Suppressor macrophage treated with lipopolysaccharide for 1 hour (primary cell): ENCODE measurements at regions not wholly inside any gene's neighbourhood (a gene's known extent, or its start where the extent isn't known, plus 50 kb on each side); places are given as distances from the start of the nearest gene placed in this dataset.
"Not testable (repeated sequence)": the region's sequence is repeated elsewhere in the genome, so short reads cannot be mapped to it uniquely, and the experiment has no call there.

Source experiments
- DNase-seq, 3 donors: peaks; one replicate each; pipeline ENCODE4 v3.0.0-alpha.2; 2020 to 2022

DNA sequence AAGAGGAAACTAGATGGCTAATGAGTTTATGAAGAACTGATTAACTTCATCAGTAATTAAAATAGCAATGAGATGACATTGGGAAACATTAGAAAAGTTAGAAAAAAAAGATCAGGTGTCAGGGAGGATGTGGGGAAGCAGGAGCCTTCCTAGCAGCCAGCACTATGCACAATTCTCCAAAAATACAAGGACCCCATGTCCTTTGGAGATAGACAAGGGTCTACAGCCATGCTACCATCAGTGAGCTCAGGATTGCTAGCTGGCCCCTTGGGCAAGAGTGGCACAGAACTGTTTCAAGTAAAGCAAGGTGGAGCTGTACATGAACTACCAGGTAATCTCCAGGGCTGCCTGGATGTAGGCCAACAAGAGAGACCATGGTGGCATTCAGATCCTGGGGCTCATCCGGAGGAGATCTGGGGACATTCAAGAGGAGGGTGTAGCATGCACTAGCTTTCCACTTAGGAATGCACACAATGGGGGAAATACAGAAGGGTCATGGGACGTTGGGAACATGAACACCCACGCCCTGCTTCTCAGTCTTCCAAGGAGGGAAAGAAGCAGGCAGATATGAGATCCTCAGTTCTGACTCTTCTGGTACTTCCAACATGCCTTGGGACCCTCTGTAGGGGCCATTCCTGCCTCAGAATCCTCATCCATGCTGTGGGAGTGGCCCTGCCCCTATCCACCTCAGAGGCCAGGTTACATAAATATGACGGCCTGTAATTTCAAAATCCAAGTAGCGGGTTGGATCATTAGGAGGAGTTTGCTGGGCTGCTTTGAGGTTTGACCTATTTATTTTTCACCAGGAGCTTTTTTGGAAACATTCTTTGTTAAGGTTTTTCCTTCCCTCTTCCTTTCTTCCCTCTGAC lies 82.2 kb upstream of the HABP2 start:
- no peak for DNase-seq

DNA sequence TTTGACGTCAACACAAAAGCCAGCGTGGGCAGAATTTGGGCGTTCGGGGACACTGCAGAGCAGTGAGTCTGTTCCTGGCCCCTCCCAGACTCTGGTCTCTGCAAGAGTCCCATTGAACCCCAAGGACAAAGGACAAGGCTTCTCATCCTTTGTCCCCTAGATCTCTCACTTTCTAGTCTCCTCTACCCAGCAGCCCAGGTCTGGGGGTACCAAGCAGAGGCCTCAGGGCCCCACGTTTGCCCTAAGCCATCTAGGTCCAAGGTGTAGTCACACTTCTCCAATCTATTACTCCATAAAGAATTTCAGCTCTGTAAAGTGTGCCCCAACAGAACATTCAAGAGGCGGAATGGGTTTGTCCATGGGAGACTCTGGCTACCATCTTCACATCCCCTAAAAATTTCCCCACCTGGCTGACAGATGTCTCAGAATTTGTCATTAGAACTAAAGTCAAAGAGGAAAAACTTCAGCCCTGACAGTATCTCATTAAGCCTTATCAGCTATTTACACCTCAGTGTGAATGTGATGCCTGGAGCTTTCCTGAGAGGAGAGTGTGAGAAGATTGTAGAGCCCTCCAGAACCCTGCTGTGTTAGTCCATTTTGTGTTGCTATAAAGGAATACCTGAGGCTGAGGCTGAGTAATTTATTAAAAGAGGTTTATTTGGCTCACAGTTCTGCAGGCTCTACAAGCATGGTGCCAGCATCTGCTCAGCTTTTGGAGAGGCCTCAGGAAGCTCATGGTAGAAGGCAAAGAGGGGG lies 81.4 kb upstream of the HABP2 start:
- DNase-seq: no peak

DNA sequence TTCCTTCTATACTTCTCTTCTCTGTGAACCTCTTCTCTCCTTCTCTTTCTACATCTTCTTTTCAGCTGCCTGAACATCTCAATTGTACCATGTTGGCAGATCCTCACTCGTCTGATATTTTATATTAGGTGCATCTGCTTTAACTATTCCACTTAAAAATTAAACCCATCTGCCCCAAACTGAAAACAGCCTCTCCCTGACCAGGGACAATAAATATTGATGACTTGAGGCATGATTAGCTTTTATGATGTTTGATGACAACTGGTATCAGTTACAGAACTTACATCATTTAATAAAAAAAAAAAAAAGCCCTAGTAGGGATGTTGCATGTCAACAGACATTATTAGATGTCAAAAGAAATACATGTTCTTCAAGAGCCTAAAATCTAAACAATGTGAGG lies 79.8 kb upstream of the HABP2 start:
- no peak for DNase-seq

DNA sequence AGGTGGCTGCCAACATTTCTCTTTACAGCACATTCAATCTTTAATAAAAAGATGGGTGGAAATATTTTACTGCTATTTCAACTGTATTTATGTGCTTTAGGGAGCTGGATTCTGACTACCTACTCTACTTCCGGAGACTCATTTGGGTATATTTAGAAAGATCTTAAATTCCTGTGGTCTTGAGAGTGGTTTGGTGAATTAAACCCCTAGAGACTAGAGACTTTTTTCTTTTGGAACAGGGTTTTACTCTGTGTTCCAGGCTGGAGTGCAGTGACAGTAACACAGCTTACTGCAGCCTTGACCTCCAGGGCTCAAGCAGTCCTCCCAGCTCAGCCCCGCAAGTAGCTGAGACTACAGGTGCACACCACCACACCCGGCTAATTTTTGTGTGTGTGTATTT lies 79.0 kb upstream of the HABP2 start:
- DNase-seq: no peak

DNA sequence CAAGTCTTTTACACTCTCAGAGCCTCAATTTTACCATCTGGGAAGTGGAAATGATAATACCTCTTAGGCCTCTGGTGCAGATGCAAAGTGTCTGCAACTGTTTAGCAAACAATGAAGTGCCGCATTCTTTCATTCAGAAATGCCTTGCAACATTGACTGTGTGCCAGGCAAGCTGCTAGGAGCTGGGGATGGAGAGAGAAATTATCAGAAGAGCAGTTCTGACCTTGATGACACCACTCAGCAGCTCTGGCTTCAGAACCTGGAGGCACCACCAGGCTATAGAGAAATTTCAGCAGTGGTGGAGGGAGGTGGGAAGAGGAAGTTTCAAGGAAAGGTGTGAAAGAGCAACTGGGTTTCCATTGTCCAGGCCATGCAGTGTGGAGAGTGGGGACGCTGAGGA lies 78.1 kb upstream of the HABP2 start:
- DNase-seq: no peak

DNA sequence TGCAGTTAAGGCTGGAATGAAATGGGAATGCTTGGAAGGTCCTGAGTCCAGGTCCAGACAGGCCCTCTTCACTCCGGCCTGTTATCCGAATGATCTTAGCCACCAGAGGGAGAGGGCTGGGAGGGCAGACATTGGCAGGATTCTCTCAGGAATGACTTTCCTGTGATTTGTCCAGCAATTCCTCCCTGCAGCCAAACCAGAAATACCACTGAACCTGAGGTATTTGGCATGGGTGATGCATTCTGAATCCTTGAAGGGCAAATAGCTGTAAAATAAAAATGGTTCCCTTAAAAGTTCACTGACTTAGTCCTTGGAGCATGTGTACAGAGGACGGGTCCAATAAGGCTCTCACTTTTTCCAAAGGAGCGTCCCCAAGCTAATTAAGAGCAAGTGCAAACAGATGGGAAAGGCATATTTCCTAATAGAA lies 77.5 kb upstream of the HABP2 start:
- no peak for DNase-seq

DNA sequence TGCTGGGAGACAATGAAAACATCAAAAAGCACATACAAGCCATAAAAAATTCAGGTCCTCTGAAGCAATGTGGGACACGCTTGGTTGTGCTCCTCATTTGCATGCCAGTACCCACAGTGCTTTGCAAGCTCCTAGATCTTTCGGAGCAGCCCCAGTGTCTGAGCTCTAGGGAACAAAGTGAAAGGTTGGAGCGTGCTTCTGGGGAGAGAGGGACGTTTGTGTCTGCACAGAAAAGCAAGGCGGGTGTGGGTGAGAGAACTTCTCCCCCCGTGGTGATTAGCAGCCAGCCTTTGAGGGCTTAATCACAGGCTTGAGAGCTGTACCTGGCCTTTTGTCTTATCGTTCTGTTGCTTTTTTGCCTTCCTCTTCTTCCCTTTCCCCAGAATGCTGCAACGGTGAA lies 76.7 kb upstream of the HABP2 start:
- no peak for DNase-seq

DNA sequence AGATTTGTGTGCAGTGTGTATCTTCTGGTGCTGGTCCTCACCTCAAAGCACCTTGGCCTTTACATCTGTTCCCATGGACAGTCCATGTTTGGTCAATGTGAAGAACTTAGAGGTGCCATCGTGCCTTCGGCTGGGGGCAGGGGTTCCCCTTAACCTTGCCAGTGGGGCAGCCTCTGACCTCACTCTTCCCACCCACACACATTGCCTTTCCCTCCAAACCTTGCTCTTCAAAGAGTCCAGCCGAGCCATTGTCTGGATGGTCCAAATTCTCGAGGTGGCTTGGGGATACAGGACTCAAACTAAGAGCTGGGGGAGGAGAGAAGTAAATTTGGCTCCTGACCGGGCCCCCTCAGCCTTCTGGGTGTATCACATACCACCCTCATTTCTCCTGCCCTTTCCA lies 76.2 kb upstream of the HABP2 start:
- DNase-seq: no peak

DNA sequence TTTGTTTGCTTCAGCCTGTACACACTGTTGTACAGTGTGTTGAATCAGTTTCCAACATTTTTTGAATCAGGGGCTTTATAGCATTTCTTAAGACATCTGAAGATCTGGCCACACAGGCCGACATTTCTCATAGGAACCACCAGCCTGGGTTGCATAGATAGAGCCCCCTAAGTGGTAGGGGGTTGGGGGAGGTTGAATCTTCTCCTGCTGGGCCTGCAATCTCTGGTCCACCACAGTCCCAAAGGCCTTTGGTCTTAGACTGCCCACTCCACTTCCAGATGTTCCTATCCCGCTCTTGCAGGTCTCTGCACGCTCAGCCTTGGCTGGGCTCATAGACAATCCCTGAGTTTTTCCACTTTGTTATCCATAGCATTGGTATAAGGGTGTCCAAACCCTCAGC lies 75.4 kb upstream of the HABP2 start:
- no peak for DNase-seq

DNA sequence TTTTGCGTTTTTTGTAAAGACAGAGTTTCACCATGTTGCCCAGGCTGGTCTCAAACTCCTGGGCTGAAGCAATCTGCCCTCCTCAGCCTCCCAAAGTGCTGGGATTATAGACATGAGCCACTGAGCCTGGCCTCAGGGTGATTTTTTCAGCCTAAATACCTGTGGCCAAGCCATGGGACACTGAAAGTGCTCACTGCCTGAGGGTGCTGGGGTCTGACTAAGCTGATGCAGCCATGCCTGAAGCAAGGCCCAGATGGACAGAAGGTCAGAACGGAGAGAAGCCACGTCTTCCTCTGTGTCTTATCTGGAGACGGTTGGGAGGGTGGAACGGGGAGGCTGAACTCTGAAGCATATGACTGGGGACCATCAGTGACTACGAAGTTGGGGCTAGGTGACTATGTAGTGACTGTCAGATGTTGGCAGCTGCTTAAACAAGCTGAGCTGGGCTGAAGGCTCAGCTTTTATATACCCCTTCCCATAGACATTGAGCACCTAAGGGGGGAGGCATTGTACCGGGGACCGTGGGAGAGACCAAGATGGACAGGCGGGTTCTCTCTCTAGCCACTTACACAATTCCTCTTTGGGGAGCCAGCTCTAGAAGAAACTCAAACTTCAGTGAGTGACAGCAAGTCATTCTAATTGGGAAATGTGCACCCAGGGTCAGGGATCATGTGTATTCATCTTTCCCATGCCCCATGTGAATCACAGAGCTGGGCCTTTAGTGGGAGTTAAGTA lies 73.3 kb upstream of the HABP2 start:
- no peak for DNase-seq

DNA sequence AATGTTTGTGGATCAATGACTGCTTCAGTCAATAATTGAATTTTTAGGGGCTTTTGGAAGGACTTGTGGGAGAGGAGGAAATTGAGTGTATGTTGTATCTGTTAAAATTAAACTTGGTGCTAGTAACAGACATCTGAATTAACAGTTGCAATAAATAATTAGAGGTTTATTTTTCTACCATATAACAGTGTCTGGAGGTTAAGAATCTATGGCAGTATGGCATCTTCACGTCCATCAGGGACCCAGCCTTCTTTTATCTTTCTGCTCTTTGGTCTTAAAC lies 72.8 kb upstream of the HABP2 start:
- DNase-seq: no peak

DNA sequence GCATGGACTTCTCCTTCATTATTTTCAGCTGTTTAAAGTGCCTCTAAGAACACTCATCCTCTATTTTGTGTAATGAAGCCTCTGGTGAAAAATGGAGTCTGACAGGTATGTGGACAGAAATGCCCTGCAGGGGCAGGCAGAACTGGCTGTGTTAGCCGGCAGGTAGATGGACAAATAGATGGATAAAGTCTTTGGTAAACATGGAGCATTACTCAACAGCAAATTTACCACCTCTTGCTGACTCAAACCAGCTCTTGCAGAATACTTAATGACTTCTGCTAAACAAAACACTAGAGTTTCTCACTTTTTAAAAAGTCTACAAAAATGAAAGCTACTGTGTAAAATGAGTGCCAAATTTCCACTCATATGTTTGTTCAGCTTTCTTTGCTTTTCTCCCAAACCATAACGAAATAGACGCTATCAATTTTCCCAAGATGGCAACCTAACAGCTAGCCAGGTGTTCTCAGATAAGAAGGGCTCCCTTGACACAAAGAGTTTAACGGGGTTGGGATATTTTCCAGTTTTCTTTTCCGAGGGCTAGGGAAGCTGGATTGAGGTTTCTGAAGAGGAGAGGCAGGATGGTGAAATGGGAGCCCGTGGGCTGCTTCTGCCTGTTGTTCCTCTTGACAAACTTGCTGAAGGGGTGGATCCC lies 71.9 kb upstream of the HABP2 start:
- peak in 2 of 3 donors; percentile 9 to 24 for DNase-seq

DNA sequence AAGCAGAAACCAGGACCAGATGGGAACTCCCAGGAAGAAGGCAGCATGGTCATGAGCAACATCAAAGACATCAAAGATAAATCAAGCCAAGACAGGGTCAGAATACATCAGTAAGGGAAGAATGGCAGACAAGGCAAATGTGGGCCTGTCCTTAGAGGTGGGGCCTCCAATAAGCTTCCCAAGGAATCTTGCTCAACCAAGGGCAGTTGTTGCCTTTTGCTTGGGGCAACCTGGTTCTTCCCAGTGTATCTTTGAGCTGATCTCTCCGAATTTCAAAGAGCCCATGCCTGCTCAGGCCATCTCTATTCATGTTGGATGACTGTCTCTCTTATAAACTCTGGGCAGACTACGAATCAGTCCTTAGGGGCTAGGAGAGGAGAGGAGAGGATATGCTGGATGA lies 68.4 kb upstream of the HABP2 start:
- DNase-seq: no peak

DNA sequence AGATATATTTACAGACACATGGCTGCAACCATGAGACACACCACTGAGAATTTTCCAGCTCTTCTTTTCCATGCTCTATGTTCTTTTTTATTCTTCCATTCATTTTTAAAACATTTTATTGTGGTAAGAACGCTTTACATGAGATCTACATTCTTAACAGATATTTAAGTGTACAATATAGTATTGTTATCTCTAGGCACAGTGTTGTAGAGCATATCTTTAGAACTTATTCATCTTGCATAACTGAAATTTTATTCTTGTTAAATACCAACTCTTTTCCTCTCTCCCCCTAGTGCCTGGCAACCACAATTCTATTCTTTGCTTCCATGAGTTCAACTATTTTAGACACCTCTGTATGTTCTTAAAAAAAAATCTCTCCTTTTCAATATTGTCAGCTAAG lies 67.1 kb upstream of the HABP2 start:
- DNase-seq: no peak

DNA sequence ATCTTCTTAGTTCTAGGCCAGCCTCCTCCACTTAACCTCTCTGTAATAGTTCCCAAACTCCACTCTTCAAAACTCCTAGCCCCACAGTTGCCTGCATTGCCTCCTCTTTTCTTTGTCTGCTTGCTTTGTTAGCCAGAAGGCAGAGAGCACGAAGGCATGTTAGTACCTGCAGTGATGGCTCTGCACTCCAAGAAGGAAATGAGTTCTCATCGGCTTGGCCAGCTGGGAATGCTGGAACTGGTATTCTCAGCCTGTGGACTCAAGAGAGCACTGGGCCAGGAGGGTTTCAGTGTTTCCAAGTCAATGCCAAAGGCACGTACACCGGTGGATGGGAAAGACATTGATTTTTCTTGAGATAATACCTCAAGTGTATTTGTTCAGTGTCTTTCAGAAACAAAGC lies 66.3 kb upstream of the HABP2 start:
- DNase-seq: no peak

DNA sequence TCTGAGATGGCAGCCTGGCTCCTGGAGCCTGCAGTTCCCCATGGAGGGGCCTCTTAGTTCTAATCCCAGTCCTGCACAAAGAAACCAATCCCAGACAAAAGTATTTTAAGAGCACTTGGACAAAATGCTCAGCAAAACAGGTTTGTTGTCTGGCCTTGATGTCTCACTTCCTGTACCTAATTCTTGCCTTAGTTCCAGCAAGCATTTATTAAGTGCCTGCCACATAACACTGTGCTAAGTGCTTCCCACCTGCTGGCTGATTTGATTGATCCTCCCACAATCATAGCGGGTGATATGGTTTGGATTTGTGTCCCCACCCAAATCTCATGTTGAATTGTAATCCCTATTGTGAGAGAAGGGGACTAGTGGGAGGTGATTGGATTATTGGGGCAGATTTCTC lies 65.7 kb upstream of the HABP2 start:
- DNase-seq: no peak

DNA sequence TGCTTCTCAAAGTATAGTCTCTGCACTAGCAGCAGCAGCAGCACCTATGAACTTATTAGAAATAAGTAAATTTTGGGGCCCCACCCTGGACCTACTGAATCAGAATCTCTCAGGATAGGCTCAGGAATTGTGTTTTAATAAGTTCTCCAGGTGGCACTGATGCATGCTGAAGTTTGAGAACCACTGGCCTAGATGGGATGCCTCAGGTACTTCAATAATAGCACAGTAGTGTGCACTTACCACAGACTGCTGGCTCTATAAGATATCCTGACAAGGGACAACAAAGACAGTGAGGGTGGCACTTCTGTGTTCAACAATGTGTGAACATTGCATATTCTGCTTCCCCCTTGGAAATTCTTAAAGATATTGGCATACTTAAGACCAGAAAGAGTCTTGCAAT lies 64.7 kb upstream of the HABP2 start:
- DNase-seq: no peak

DNA sequence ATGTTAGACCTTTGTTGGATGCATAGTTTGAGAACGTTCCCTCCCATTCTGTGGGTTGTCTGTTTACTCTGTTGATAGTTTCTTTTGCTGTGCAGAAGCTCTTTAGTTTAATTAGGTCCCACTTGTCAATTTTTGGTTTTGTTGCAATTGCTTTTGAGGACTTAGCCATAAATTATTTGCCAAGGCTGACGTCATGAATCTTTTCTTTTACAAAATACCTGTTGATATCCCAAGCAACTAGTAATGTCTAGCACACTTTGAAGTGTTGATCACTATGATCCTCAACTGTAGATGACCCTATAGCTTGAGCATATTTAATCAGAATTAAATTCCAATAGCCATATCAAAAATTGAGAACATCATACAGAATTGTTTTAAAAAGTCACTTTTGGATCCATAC lies 63.3 kb upstream of the HABP2 start:
- not testable (repeated sequence) for DNase-seq

DNA sequence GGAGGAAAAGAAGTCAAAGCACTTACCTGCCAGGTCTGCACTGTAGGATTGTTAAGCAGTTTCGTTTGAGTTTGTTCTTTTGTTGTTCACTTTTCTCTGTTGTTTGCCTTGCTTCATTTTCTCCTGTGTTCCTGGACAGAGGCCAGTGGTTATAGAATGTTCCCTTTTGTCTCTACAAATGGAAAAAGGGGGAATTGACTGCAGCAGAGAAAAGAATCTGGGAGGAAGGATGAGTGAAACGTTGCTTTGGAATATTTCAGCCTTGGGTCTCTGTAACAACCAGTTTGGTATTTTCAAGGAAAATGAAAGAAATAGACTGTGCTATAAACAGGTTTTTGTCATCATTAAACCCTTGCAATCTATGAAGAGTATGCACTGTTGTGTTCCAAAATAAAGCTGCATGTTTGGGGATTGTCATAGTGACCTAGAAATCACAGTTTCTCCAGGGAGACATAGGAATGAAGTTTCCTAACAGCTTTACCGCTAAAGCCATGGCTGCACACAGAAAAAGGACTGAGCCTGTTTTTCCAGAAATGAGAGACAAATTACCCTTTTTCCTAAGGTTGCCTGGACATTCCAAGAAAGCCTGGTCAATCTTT lies 60.8 kb upstream of the HABP2 start:
- no peak for DNase-seq

DNA sequence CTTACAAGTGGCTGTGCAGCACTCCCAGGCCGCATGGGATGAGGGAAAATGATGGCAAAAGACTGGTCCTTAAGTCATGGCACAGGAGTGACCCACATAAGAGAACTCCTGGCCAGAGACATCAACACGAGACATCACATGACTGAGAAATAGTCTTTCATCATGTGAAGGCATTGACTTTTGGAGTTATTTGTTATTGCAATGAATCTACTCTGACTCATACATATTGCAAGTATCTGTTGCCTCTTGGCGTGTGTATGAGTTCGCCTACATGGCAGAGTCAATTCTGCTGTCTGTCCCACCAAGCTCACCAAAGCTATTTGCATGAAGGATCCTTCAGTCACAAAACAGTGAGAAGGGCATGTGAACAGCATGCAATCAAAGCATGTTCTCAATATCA lies 59.7 kb upstream of the HABP2 start:
- peak in 2 of 3 donors; percentile 29 to 35 for DNase-seq

DNA sequence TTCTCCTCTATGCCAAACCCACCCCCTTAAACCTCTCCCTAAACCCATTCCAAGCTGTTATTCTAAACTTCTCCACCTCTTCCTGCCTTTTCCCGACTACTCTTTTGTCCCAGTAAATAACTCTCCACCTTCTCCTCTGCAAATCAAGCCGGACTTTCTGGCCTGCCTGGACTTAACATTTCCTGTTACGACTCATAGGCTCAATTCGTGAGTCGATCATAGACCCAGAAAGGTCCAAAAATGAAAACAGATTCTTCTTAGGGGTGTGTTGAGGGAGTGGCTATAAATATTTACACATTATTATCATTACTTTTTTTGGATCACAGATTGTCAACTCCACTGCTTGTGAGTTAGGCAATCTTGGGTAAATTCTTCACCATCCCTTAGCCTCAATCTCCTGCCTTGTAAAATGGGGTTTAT lies 59.0 kb upstream of the HABP2 start:
- no peak for DNase-seq

DNA sequence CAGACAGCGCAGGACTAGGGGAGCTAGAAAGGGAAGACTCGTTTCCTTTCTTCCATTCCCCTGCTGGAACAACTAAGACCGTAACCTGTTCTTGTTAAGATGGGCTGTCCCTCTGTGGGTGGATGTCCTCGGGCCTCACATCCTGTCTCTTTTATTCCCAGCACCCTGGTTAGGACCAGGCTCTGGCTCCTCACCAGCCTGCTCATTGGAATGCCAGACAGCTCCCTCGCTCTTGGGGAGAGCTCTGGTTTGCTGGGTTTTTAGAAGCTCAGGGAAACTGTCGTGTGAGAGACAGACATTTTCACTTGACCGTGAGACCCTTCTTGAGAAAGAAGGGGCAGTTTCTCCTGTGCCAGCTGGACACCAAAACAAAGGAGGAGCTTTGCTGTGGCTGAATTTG lies 58.1 kb upstream of the HABP2 start:
- DNase-seq: no peak

DNA sequence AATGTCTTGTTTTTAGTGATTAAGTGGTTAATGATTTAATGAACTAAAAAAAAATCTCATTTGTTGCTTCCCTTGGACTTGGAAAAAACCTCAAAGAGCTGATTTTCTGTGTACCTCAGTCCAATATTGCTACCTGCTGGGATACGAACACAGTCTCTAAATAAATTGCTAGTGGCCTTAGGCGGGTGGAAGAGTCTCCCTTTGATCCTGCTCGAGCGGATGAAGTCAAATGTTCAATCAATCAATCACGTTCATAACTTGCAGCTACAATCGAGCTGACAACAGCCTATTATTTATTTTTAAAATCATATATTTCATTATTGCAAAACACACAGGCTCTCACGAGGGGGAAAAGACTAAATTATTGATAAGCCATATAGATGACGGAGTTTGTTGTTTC lies 57.3 kb upstream of the HABP2 start:
- DNase-seq: no peak
